ENCODE measurements at regions not wholly inside any gene's neighbourhood (a gene's known extent, or its start where the extent isn't known, plus 50 kb on each side); places are given as distances from the start of the nearest gene placed in this dataset.

DNA sequence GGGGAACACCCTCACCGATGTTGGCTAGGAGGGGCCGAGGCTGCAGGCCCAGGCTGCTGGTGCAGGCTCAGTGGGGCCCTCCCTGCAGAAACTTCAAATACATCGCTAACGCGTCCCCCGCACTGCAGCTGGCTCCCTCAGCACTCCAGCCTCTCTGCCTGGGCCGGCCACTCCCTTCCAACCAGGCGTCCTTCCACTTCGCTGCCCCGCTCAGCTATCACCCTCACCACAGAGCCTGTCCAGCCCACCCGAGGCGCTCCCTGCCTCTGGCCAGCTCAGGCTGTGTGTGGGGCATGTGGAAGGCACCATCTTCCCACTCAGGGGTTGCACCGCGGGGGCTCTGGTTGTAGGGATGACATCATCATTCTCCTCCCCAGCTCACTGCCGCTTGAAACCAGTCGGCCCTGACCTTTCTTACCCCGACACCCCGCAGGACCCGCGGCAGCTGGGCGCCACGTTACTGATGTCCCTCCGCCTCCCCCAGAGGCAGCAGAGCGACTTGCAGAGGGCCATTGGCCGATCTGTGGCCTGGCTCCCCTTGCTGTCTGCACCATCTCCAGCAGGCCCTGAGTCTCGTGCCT, 199.9 kb upstream of the RTL1 start:
- Histone ChIP-seq H3K36me3 (ENCODE audit: control insufficient read depth, insufficient read depth, low read length) (no peaks in the 10 kb centered on the region), H3K4me3 (ENCODE audit: low read depth, low read length) (no peak overlapping the region), H3K27me3 (ENCODE audit: control insufficient read depth, insufficient read depth, low read length) (no peaks in the 10 kb centered on the region)
- TF ChIP-seq, protein P1, sequence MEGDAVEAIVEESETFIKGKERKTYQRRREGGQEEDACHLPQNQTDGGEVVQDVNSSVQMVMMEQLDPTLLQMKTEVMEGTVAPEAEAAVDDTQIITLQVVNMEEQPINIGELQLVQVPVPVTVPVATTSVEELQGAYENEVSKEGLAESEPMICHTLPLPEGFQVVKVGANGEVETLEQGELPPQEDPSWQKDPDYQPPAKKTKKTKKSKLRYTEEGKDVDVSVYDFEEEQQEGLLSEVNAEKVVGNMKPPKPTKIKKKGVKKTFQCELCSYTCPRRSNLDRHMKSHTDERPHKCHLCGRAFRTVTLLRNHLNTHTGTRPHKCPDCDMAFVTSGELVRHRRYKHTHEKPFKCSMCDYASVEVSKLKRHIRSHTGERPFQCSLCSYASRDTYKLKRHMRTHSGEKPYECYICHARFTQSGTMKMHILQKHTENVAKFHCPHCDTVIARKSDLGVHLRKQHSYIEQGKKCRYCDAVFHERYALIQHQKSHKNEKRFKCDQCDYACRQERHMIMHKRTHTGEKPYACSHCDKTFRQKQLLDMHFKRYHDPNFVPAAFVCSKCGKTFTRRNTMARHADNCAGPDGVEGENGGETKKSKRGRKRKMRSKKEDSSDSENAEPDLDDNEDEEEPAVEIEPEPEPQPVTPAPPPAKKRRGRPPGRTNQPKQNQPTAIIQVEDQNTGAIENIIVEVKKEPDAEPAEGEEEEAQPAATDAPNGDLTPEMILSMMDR (IDR thresholded peaks at IDR 0.05; ENCODE audit: insufficient read depth, low read length, severe bottlenecking), result no peak
- FAIRE-seq (no peak), DNase-seq (ENCODE audit: low read depth) (no peak)

DNA sequence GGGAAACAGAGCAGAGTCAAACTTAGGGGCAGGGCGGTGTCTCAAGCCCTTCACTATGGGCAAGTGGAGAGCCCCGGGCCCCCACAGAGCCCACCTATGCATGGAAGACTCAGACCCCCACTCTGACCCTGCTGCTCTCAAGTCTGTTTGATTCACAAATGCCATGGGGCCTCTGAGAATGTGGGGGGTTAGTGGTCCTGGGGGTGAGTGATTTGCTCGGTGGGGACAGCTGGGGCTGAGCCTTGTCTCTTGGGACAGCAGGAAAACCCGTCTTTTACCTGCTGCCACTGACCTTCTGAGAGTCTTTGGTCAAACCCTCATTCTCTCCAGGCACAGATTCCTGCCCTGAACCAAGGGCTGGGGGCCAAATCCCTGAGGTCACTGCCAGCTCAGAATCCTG, 201.0 kb upstream of the RTL1 start:
- TF ChIP-seq, protein P1 (IDR thresholded peaks at IDR 0.05; ENCODE audit: insufficient read depth, low read length, severe bottlenecking), result no peak
- no peak overlapping the region for H3K4me3 ChIP-seq (ENCODE audit: low read depth, low read length)
- H3K36me3 ChIP-seq (ENCODE audit: control insufficient read depth, insufficient read depth, low read length), result no peaks in the 10 kb centered on the region
- no peaks in the 10 kb centered on the region for H3K27me3 ChIP-seq (ENCODE audit: control insufficient read depth, insufficient read depth, low read length)
- FAIRE-seq, result no peak
- DNase-seq (ENCODE audit: low read depth), result no peak

DNA sequence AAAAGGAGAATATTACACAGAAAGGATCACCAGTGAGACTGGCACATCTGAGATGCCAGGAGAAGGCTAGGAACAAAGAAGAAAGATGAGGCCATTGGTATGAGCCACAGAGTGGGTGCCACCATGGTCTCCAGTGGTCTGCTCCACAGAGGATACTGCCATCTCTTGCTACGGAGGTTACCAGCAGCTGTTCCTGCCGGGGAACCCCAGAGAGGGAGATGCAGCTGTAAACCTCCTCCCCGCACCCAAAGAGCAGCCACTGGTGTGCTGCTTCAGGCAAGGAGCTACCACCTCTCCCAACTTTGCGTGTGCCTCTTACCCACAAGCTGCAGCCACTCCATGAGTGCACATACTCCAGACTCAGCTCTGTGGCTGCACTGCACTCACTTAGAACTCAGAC, 201.5 kb upstream of the RTL1 start:
- Histone ChIP-seq H3K27me3 (ENCODE audit: control insufficient read depth, insufficient read depth, low read length) (no peaks in the 10 kb centered on the region), H3K4me3 (ENCODE audit: low read depth, low read length) (no peak overlapping the region), H3K36me3 (ENCODE audit: control insufficient read depth, insufficient read depth, low read length) (no peaks in the 10 kb centered on the region)
- no peak for DNase-seq (ENCODE audit: low read depth)
- no peak for FAIRE-seq
- TF ChIP-seq, protein P1 (IDR thresholded peaks at IDR 0.05; ENCODE audit: insufficient read depth, low read length, severe bottlenecking), result no peak

DNA sequence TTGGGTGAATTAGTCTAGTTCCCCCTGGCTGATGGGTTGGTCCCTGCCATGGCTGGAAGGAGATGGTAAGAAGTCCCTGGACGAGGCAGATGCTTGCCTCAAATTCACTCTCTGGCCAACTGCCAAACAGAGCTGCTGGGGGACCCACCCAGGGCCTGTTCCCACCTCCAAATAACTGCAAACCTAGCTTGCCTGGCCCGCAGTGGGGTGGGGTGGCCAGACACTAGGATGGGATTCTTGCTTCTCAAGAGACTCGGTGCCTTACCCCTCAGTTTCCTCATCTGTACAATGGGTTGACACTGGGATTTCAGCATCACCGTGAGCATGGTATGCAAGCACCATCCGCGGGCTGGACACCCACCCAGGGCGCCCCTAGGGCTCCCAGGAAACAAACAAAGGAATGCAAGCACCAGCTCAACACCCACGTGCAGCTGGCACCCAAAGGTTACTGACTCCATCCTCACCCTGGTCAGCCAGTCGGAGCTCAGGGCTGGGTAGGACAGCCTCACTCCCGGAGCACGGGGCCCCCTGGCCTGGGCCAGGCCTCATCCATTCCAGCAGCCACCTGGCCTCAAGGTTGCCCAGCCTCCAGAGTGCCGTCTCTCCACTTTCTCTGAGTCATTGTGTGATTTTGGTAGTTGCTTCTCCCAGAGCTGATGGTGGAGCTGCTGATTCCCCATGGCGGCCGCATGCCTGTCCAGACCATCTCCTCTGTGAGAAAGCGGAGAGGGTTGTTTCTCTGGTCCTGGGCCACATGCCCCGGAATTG, 205.2 kb upstream of the RTL1 start:
- DNase-seq (ENCODE audit: low read depth), result no peak
- FAIRE-seq, result no peak
- TF ChIP-seq, protein P1 (IDR thresholded peaks at IDR 0.05; ENCODE audit: insufficient read depth, low read length, severe bottlenecking), result no peak

DNA sequence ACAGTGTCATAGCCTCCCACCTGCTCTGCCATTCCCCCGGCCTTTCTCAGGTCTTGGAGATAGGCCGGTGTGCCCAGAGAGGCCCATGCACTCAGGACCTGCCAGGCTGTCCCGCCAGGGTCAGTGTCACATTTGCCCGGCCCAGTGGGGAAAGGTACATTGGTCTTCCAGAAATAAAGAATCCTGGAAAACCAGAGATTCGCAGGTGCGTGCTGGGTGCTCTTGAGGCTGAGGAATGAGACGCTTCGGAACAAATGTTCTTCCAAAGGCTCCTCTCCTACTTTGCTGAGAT, 205.8 kb upstream of the RTL1 start:
- H3K4me3 ChIP-seq (ENCODE audit: low read depth, low read length), result no peak overlapping the region
- no peak for FAIRE-seq
- no peak for DNase-seq (ENCODE audit: low read depth)

More for the DNA sequence above, 205.2 kb upstream of the RTL1 start:
- Histone ChIP-seq H3K36me3 (ENCODE audit: control insufficient read depth, insufficient read depth, low read length) (no peaks in the 10 kb centered on the region), H3K4me3 (ENCODE audit: low read depth, low read length) (no peak overlapping the region), H3K27me3 (ENCODE audit: control insufficient read depth, insufficient read depth, low read length) (no peaks in the 10 kb centered on the region)

More for the DNA sequence above, 205.8 kb upstream of the RTL1 start:
- no peaks in the 10 kb centered on the region for H3K27me3 ChIP-seq (ENCODE audit: control insufficient read depth, insufficient read depth, low read length)
- TF ChIP-seq, protein P1 (IDR thresholded peaks at IDR 0.05; ENCODE audit: insufficient read depth, low read length, severe bottlenecking), result no peak
- H3K36me3 ChIP-seq (ENCODE audit: control insufficient read depth, insufficient read depth, low read length), result no peaks in the 10 kb centered on the region

Data from bronchial epithelial cell (primary cell).